ENCODE measurements at regions not wholly inside any gene's neighbourhood (a gene's known extent, or its start where the extent isn't known, plus 50 kb on each side); places are given as distances from the start of the nearest gene placed in this dataset.

- DNase-seq, result no peak
These were observed 223.9 kb upstream of the PPP2R2D start for GRCh38 chr10:131676800-131677421.

GRCh38 chr10:131677671-131678070, 223.1 kb upstream of the PPP2R2D start:
- DNase-seq, result no peak

- no peak for DNase-seq
These were observed 222.6 kb upstream of the PPP2R2D start for GRCh38 chr10:131678171-131678570.

GRCh38 chr10:131678613-131679012, 222.2 kb upstream of the PPP2R2D start:
- DNase-seq, result no peak

- DNase-seq, result no peak
These were observed 220.9 kb upstream of the PPP2R2D start for GRCh38 chr10:131679926-131680325.

GRCh38 chr10:131681122-131681521, 219.7 kb upstream of the PPP2R2D start:
- no peak for DNase-seq

GRCh38 chr10:131681656-131682055, 219.2 kb upstream of the PPP2R2D start:
- no peak for DNase-seq

- DNase-seq, result no peak
These were observed 218.4 kb upstream of the PPP2R2D start for GRCh38 chr10:131682271-131682962.

GRCh38 chr10:131683281-131683861, 217.4 kb upstream of the PPP2R2D start:
- DNase-seq, result no peak

- DNase-seq, result no peak
These were observed 216.9 kb upstream of the PPP2R2D start for GRCh38 chr10:131683941-131684340.

GRCh38 chr10:131685007-131685406, 215.8 kb upstream of the PPP2R2D start:
- no peak for DNase-seq

- no peak for DNase-seq
These were observed 215.2 kb upstream of the PPP2R2D start for GRCh38 chr10:131685576-131685975.

- no peak for DNase-seq
These were observed 213.9 kb upstream of the PPP2R2D start for GRCh38 chr10:131686781-131687420.

- DNase-seq, result no peak
These were observed 212.5 kb upstream of the PPP2R2D start for GRCh38 chr10:131688304-131688703.

- no peak for DNase-seq
These were observed 211.8 kb upstream of the PPP2R2D start for GRCh38 chr10:131689016-131689415.

GRCh38 chr10:131689486-131689885, 211.3 kb upstream of the PPP2R2D start:
- DNase-seq, result no peak

GRCh38 chr10:131689954-131690757, 210.7 kb upstream of the PPP2R2D start:
- no peak for DNase-seq

GRCh38 chr10:131690805-131691239, 210.0 kb upstream of the PPP2R2D start:
- no peak for DNase-seq

GRCh38 chr10:131691481-131692090, 209.2 kb upstream of the PPP2R2D start:
- no peak for DNase-seq

GRCh38 chr10:131692176-131692575, 208.6 kb upstream of the PPP2R2D start:
- DNase-seq, result no peak

GRCh38 chr10:131692686-131693334, 208.0 kb upstream of the PPP2R2D start:
- no peak for DNase-seq

GRCh38 chr10:131693766-131694165, 207.0 kb upstream of the PPP2R2D start:
- DNase-seq, result no peak
